Lung microvascular endothelial cell (primary cell): ENCODE measurements at regions not wholly inside any gene's neighbourhood (a gene's known extent, or its start where the extent isn't known, plus 50 kb on each side); places are given as distances from the start of the nearest gene placed in this dataset.

Source experiments
- DNase-seq, 2 donors: peaks; one replicate each; pipeline versions ENCODE4 v3.0.0 to v3.0.0-alpha.2; 2010; ENCODE audit warnings: low read depth in 2 of 2

GRCh38 chr4:36944232-36944631, 300.3 kb upstream of the NWD2 start:
- DNase-seq, result no peak

GRCh38 chr4:36961420-36961819, 283.1 kb upstream of the NWD2 start:
- no peak for DNase-seq

DNA sequence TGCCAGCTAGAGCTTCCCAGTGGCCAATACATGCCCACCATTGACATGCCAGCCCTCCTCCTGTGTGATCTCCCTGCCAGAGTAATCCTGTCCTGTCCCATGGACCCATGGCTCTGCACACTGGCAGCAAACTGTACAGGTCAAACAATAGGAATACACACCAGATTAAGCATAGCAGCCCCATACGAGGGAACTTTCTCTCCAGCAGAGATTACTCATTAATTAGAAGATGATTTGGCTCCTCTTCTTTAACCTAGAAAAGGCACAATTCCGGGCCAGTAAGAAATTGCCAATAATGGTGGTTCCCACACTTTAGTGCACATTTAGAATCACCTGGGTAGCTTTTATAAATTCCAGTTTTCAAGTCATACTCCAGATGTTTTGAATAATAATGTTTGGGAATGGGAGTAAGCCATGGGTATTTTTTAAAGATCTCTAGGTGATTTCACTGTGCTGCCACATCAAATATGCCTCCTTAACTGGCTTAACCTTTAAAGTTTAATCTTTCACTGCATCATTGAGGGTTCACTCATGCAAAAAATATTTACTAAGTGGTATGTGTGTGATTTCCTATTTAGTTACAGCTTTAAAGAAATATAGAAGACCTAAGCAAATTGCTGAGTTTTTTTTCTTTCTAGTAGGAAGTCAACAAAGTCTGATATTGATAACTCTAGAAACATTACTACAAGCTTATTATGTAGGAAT, 277.6 kb upstream of the NWD2 start:
- DNase-seq, result no peak

GRCh38 chr4:36979533-36979932, 265.0 kb upstream of the NWD2 start:
- no peak for DNase-seq

- DNase-seq, result no peak
Measured at GRCh38 chr4:36990128-36990872, 254.2 kb upstream of the NWD2 start.

- peak in 1 of 2 donors; percentile 46 for DNase-seq
Measured at GRCh38 chr4:36997727-36998126, 246.8 kb upstream of the NWD2 start.

DNA sequence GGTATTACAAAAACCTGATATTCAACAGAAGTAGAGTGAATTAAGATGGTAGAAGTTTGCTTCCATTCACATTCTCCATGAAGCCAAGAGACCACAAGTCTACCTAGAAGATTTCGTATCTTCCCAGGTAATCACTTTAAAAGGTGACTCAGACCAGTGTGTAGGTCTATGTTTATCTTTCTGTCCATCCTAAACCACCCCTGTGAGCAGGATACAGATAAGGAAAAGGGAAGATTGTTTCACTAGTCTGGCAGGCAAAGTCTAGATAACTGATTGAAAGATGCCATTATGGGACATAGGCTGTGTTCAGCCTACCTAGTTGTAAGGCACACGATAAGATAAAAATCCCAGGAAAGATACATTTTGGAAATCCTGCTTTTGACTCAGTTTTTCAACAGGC, 244.3 kb upstream of the NWD2 start:
- DNase-seq, result no peak

GRCh38 chr4:37001688-37002436, 242.7 kb upstream of the NWD2 start:
- no peak for DNase-seq

- DNase-seq, result no peak
Measured at GRCh38 chr4:37002625-37003024, 241.9 kb upstream of the NWD2 start.

DNA sequence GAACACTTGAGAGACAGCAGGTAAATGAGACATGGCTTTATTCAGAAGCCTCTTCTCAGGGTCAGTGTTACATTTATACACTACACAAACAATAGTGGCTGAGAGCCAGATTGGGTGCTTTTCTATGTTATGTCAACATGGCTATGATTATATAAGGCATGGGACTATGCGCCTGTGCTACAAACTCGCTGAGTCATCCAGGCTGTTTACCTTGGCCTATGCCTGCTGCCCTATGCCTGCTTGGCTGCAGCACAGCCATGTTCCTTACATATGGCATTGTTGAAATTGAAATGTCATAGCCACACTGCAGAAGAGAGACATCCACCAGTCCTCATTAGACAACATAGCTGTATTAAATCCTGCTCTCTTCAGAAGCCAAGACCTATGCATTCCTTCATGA, 236.3 kb upstream of the NWD2 start:
- DNase-seq, result peak; percentile 4 to 92

DNA sequence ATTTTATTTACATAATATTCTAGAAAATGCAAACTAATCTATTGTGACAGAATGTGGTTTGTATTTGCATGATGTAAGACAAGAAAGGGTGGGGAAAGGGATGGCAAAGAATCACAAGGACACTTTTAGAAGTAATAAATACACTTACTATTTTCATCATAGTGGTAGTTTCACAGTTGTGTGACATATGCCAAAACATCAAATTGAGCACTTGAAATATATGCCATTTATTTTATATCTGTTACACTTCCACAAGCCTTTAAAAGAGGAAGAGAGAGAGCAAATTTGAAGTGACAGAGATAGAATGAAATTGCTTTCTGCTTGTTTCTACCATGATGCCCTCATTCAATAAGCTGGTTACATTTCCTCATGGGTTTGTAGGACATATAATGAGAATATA, 230.0 kb upstream of the NWD2 start:
- DNase-seq, result no peak

GRCh38 chr4:37015391-37015790, 229.2 kb upstream of the NWD2 start:
- no peak for DNase-seq

GRCh38 chr4:37023504-37023903, 221.0 kb upstream of the NWD2 start:
- DNase-seq, result no peak

GRCh38 chr4:37023996-37024395, 220.5 kb upstream of the NWD2 start:
- DNase-seq, result no peak

GRCh38 chr4:37040816-37041215, 203.7 kb upstream of the NWD2 start:
- DNase-seq, result no peak

- DNase-seq, result no peak
Measured at GRCh38 chr4:37043342-37043741, 201.2 kb upstream of the NWD2 start.

- DNase-seq, result no peak
Measured at GRCh38 chr4:37051111-37051510, 193.4 kb upstream of the NWD2 start.

DNA sequence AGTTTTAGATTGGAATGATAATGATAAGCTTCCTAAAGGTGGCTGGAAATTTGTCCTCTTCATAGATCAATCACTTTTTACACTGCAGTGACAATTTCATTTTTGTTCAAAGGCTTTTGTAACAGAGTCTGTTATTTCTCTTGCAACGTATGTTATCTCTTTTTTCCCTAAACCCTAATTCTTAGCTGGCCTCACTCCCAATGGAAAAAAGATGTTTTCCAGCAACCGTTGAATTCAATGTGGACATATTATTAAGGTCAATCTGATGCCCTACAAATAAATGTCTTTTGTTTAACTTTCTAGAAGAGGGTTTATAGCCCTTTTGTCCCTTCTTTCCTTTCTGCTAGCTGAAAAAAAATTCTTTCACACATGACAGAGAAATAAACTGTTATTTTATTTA, 192.7 kb upstream of the NWD2 start:
- no peak for DNase-seq

DNA sequence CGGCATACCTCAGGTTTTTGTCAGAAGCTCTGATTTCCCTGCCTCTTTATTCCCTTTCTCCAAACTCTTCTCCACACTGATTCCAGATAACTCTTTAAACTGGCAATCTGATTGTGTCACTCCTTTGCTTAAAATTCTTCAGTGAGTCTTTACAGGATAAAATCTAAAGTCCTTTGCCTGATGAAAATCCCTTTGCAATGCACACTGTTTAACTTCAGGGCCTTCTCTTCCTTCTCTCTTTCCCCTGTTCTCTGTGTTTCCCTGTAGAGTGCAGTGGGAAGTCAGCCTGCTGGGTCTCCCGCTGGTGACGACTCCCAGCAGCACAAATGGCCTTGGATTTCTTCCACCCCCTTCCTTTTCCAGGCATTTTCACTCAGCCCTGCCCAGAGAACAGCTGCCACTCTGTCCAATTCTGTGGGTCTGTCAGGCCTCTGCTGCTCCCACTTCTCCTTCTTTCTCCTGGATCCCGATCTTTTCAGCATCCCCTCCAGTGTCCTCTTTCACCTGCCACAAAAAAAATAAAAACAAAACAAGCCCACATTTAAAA, 189.9 kb upstream of the NWD2 start:
- no peak for DNase-seq

GRCh38 chr4:37058826-37059225, 185.7 kb upstream of the NWD2 start:
- DNase-seq, result no peak

- peak in 1 of 2 donors; percentile 1 for DNase-seq
Measured at GRCh38 chr4:37066159-37066558, 178.4 kb upstream of the NWD2 start.

GRCh38 chr4:37068580-37068979, 176.0 kb upstream of the NWD2 start:
- no peak for DNase-seq
